ENCODE measurements at regions not wholly inside any gene's neighbourhood (a gene's known extent, or its start where the extent isn't known, plus 50 kb on each side); places are given as distances from the start of the nearest gene placed in this dataset.

DNA sequence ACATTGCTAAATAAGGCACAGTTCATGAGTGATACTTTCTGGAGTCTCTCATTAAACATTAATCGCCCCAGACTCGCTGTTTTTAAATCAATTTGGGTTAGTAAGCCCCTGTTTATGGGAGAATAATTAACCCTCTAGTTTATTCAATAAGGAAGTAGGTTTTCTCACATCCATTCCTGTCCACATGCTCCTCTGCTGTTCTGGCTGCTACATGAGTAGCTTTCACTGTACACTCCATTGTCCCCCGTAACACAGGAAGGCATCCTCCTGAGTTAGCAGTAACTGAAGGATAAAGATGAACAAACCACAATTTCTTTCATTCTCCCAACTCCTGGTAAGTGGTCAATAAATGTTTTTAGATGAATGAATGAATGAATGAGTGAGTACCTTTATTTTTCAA lies 378.5 kb downstream of the DIPK2A start:
- Histone ChIP-seq H3K4me1 (ENCODE audit: control insufficient read depth, insufficient read depth, low read length) (no peaks in the 10 kb centered on the region), H3K4me3 (ENCODE audit: low read length) (no peak overlapping the region), H3K36me3 (ENCODE audit: control insufficient read depth, insufficient read depth, low read length) (no peaks in the 10 kb centered on the region), H3K27me3 (ENCODE audit: control insufficient read depth, insufficient read depth, low read length) (no peaks in the 10 kb centered on the region), H3K27ac (ENCODE audit: low read length) (no peak overlapping the region), H3K9me3 (ENCODE audit: control insufficient read depth, low read depth, low read length) (no peaks in the 10 kb centered on the region)
- WGBS (ENCODE audit: insufficient coverage, low lambda C conversion rate): 75% methylated on average over 2 of the region's 3 CpGs
- no peak for DNase-seq

DNA sequence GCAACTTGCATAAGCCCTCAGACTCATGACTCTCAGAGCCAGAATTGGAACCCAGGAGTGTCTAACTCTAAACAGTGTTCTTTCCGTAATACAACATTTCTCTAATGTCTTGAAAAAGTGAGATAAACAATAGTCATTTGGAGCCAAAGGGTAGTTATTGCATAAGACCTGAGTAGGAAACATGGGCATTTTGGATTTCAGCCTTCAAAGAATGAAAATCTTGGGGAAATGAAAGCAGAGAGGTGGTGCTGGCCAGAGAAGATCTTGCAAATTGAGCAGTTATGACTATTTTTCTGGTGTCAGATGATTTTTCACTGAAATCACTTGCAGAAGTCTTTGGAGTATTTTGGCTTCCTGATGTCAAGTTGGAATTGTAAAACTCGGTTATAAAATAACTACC lies 379.4 kb downstream of the DIPK2A start:
- H3K9me3 ChIP-seq (ENCODE audit: control insufficient read depth, low read depth, low read length): no peaks in the 10 kb centered on the region
- DNase-seq: no peak
- H3K4me1 ChIP-seq (ENCODE audit: control insufficient read depth, insufficient read depth, low read length): no peaks in the 10 kb centered on the region
- no peak overlapping the region for H3K4me3 ChIP-seq (ENCODE audit: low read length)
- no peaks in the 10 kb centered on the region for H3K36me3 ChIP-seq (ENCODE audit: control insufficient read depth, insufficient read depth, low read length)
- no peak overlapping the region for H3K27ac ChIP-seq (ENCODE audit: low read length)
- 83% methylated on average over 1 of the region's 2 CpGs for WGBS (ENCODE audit: insufficient coverage, low lambda C conversion rate)
- no peaks in the 10 kb centered on the region for H3K27me3 ChIP-seq (ENCODE audit: control insufficient read depth, insufficient read depth, low read length)

DNA sequence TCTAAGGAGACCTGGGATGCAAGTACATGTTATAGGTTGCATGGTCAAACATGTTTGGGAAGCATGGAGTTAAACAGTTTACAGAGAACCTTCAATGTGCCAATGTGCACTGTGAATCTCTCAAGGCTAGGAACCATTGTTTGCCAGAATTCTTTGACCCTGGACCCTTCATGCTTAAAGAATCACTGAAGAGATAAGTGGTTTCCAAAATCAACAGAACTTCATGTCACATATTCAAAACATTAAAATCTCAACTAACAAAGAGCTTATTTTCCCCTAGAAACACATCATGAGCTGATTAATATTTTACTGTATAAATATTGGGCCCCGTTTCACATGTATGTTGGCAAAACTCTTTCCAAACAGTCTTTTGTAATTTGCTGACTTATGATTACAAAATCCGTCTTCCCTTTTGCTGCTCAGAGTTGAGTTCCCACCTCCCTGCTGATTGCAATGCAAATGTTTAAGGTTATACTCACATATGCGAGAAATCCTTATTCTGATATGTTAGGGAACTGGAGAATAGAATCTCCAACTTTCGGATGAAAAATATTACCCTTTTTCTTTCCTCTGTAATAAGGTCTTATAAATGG lies 380.2 kb downstream of the DIPK2A start:
- Histone ChIP-seq H3K4me3 (ENCODE audit: low read length) (no peak overlapping the region), H3K27ac (ENCODE audit: low read length) (no peak overlapping the region), H3K9me3 (ENCODE audit: control insufficient read depth, low read depth, low read length) (no peaks in the 10 kb centered on the region), H3K4me1 (ENCODE audit: control insufficient read depth, insufficient read depth, low read length) (no peaks in the 10 kb centered on the region), H3K36me3 (ENCODE audit: control insufficient read depth, insufficient read depth, low read length) (no peaks in the 10 kb centered on the region), H3K27me3 (ENCODE audit: control insufficient read depth, insufficient read depth, low read length) (no peaks in the 10 kb centered on the region)
- 65% methylated on average over 2 of the region's 4 CpGs for WGBS (ENCODE audit: insufficient coverage, low lambda C conversion rate)
- DNase-seq: no peak

- no peak overlapping the region for H3K4me3 ChIP-seq (ENCODE audit: low read length)
- H3K4me1 ChIP-seq (ENCODE audit: control insufficient read depth, insufficient read depth, low read length): no peaks in the 10 kb centered on the region
- WGBS (ENCODE audit: insufficient coverage, low lambda C conversion rate): no CpG with 5 or more reads among the region's 2 CpGs
- H3K9me3 ChIP-seq (ENCODE audit: control insufficient read depth, low read depth, low read length): no peaks in the 10 kb centered on the region
- H3K36me3 ChIP-seq (ENCODE audit: control insufficient read depth, insufficient read depth, low read length): no peaks in the 10 kb centered on the region
- no peak overlapping the region for H3K27ac ChIP-seq (ENCODE audit: low read length)
- H3K27me3 ChIP-seq (ENCODE audit: control insufficient read depth, insufficient read depth, low read length): no peaks in the 10 kb centered on the region
- DNase-seq: no peak
Observed at GRCh38 chr3:144358191-144358590, 386.6 kb downstream of the DIPK2A start.

DNA sequence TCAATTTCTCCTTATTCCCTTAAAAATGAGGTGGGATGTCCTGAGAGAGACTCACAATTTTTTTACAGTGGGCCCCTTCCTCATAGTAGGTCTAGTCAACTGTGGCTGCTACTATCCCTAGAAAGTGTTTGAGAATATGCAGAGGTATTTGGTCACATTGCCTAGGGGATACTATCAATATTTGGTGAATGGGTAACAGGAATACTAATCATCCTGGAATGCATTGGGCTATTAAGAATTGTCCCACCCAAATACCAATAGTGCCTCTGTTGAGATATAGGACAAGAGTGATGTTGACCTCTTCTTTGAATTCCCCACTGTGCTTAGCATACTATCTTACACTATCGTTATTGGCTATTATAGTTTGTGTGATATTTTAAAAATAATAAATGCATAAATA lies 389.4 kb downstream of the DIPK2A start:
- Histone ChIP-seq H3K9me3 (ENCODE audit: control insufficient read depth, low read depth, low read length) (no peaks in the 10 kb centered on the region), H3K36me3 (ENCODE audit: control insufficient read depth, insufficient read depth, low read length) (no peaks in the 10 kb centered on the region), H3K4me1 (ENCODE audit: control insufficient read depth, insufficient read depth, low read length) (no peaks in the 10 kb centered on the region), H3K27ac (ENCODE audit: low read length) (no peak overlapping the region), H3K27me3 (ENCODE audit: control insufficient read depth, insufficient read depth, low read length) (no peaks in the 10 kb centered on the region), H3K4me3 (ENCODE audit: low read length) (no peak overlapping the region)
- 60% methylated on average over 1 of the region's 1 CpG for WGBS (ENCODE audit: insufficient coverage, low lambda C conversion rate)
- no peak for DNase-seq

GRCh38 chr3:144362126-144362525 lies 390.5 kb downstream of the DIPK2A start:
- Histone ChIP-seq H3K27ac (ENCODE audit: low read length) (no peak overlapping the region), H3K9me3 (ENCODE audit: control insufficient read depth, low read depth, low read length) (no peaks in the 10 kb centered on the region), H3K36me3 (ENCODE audit: control insufficient read depth, insufficient read depth, low read length) (no peaks in the 10 kb centered on the region), H3K4me3 (ENCODE audit: low read length) (no peak overlapping the region), H3K27me3 (ENCODE audit: control insufficient read depth, insufficient read depth, low read length) (no peaks in the 10 kb centered on the region), H3K4me1 (ENCODE audit: control insufficient read depth, insufficient read depth, low read length) (no peaks in the 10 kb centered on the region)
- no peak for DNase-seq
- WGBS (ENCODE audit: insufficient coverage, low lambda C conversion rate): no CpG with 5 or more reads among the region's 3 CpGs

DNA sequence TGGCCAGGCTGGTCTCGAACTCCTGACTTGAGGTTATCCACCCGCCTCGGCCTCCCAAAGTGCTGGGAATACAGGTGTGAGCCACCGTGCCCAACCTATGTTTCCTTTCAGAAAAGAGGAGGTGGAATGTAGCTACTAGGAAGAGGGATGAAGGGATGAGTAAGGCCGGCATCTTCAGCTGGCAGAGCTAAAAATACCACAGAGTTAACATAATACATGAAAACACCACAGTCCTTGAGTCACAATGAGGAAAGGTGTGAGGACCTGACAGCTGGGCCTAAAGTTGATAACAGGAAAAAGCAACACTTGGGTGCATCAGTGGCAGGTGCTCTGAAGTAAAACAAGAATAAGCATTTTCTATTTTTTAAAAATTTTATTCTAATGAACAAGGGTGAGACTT lies 392.2 kb downstream of the DIPK2A start:
- WGBS (ENCODE audit: insufficient coverage, low lambda C conversion rate): no CpG with 5 or more reads among the region's 5 CpGs
- Histone ChIP-seq H3K27me3 (ENCODE audit: control insufficient read depth, insufficient read depth, low read length) (no peaks in the 10 kb centered on the region), H3K4me1 (ENCODE audit: control insufficient read depth, insufficient read depth, low read length) (no peaks in the 10 kb centered on the region), H3K9me3 (ENCODE audit: control insufficient read depth, low read depth, low read length) (no peaks in the 10 kb centered on the region), H3K27ac (ENCODE audit: low read length) (no peak overlapping the region), H3K36me3 (ENCODE audit: control insufficient read depth, insufficient read depth, low read length) (no peaks in the 10 kb centered on the region), H3K4me3 (ENCODE audit: low read length) (no peak overlapping the region)
- DNase-seq: no peak

DNA sequence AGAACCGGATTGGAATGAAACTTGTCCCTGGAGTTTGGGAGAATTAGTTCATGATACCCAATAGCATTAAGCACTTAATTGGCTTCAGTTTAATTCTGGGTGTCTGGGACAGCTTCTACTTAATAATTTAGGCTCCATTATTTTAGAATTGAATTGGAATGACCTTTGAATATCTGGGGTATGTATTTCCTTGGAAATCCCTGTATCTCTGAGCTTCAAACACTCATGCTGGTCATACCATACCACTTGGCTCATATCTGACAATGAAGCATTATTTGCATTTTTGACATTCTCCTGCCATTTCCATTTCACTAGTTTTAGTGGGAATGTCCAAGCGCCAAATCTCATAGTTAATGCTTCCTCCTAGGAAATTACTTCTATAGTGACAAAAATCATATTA lies 393.1 kb downstream of the DIPK2A start:
- no peak overlapping the region for H3K4me3 ChIP-seq (ENCODE audit: low read length)
- H3K4me1 ChIP-seq (ENCODE audit: control insufficient read depth, insufficient read depth, low read length): no peaks in the 10 kb centered on the region
- H3K27me3 ChIP-seq (ENCODE audit: control insufficient read depth, insufficient read depth, low read length): no peaks in the 10 kb centered on the region
- no peaks in the 10 kb centered on the region for H3K36me3 ChIP-seq (ENCODE audit: control insufficient read depth, insufficient read depth, low read length)
- H3K27ac ChIP-seq (ENCODE audit: low read length): no peak overlapping the region
- no CpG with 5 or more reads among the region's 2 CpGs for WGBS (ENCODE audit: insufficient coverage, low lambda C conversion rate)
- no peaks in the 10 kb centered on the region for H3K9me3 ChIP-seq (ENCODE audit: control insufficient read depth, low read depth, low read length)
- no peak for DNase-seq

GRCh38 chr3:144369129-144369879 lies 397.7 kb downstream of the DIPK2A start:
- Histone ChIP-seq H3K27ac (ENCODE audit: low read length) (no peak overlapping the region), H3K9me3 (ENCODE audit: control insufficient read depth, low read depth, low read length) (no peaks in the 10 kb centered on the region), H3K4me1 (ENCODE audit: control insufficient read depth, insufficient read depth, low read length) (no peaks in the 10 kb centered on the region), H3K4me3 (ENCODE audit: low read length) (no peak overlapping the region), H3K36me3 (ENCODE audit: control insufficient read depth, insufficient read depth, low read length) (no peaks in the 10 kb centered on the region), H3K27me3 (ENCODE audit: control insufficient read depth, insufficient read depth, low read length) (no peaks in the 10 kb centered on the region)
- WGBS (ENCODE audit: insufficient coverage, low lambda C conversion rate): no CpG with 5 or more reads among the region's 2 CpGs
- DNase-seq: no peak

- no CpG with 5 or more reads among the region's 1 CpG for whole genome bisulfite sequencing (ENCODE audit: insufficient coverage, low lambda C conversion rate)
- H3K27ac ChIP-seq (ENCODE audit: low read length): peak overlapping the region; percentile 50
- H3K4me1 ChIP-seq (ENCODE audit: control insufficient read depth, insufficient read depth, low read length): no peaks in the 10 kb centered on the region
- H3K9me3 ChIP-seq (ENCODE audit: control insufficient read depth, low read depth, low read length): no peaks in the 10 kb centered on the region
- peak; percentile 47 to 72 for DNase-seq
- no peaks in the 10 kb centered on the region for H3K27me3 ChIP-seq (ENCODE audit: control insufficient read depth, insufficient read depth, low read length)
- no peaks in the 10 kb centered on the region for H3K36me3 ChIP-seq (ENCODE audit: control insufficient read depth, insufficient read depth, low read length)
- no peak overlapping the region for H3K4me3 ChIP-seq (ENCODE audit: low read length)
Observed at GRCh38 chr3:144375088-144375487, 403.5 kb downstream of the DIPK2A start.

- DNase-seq: no peak
- no peak overlapping the region for H3K27ac ChIP-seq (ENCODE audit: low read length)
- H3K36me3 ChIP-seq (ENCODE audit: control insufficient read depth, insufficient read depth, low read length): no peaks in the 10 kb centered on the region
- H3K27me3 ChIP-seq (ENCODE audit: control insufficient read depth, insufficient read depth, low read length): no peaks in the 10 kb centered on the region
- no peaks in the 10 kb centered on the region for H3K9me3 ChIP-seq (ENCODE audit: control insufficient read depth, low read depth, low read length)
- no peaks in the 10 kb centered on the region for H3K4me1 ChIP-seq (ENCODE audit: control insufficient read depth, insufficient read depth, low read length)
- H3K4me3 ChIP-seq (ENCODE audit: low read length): no peak overlapping the region
- WGBS (ENCODE audit: insufficient coverage, low lambda C conversion rate): 67% methylated on average over 1 of the region's 4 CpGs
Observed at GRCh38 chr3:144380849-144381248, 409.2 kb downstream of the DIPK2A start.

All from large intestine (tissue), 3 donors.